Stomach (tissue), 4 donors: ENCODE measurements at regions not wholly inside any gene's neighbourhood (a gene's known extent, or its start where the extent isn't known, plus 50 kb on each side); places are given as distances from the start of the nearest gene placed in this dataset.

Experiments
- CTCF ChIP-seq, 7 experiments: fragments of 450-650 bp in 4 of 7; fragments of 200-600 bp in 3 of 7; sonication (generic) in 3 of 7; IDR thresholded peaks; one replicate each; pipeline ENCODE4 v1.5.1; 2016 to 2019; ENCODE audit warnings: antibody characterized with exemption in 7 of 7, control low read depth in 2 of 7, mild to moderate bottlenecking in 1 of 7
- EP300 ChIP-seq: sonication (generic); formaldehyde crosslinking; IDR thresholded peaks from one replicate; pipeline ENCODE4 v1.6.1; 2017; ENCODE audit warnings: antibody characterized with exemption

GRCh38 chr3:106227068-106227467 lies 358.3 kb upstream of the CBLB start:
- TF ChIP-seq CTCF (IDR thresholded peaks at IDR 0.05) (no peak), EP300 (no peak)
